Body of pancreas (tissue), 4 donors: ENCODE measurements at regions not wholly inside any gene's neighbourhood (a gene's known extent, or its start where the extent isn't known, plus 50 kb on each side); places are given as distances from the start of the nearest gene placed in this dataset.

Experiments
- ATAC-seq: fragments of 150-250 bp; one replicate; pipeline ENCODE4 v1.9.1; 2016
- DNase-seq, 4 donors: peaks; one replicate each; pipeline ENCODE4 v3.0.0-alpha.2; 2019
- H3K27ac ChIP-seq, 4 donors: fragments of 200-600 bp; sonication (generic); 1 replicate in 3 of 4; 2 replicates in 1 of 4; pipeline versions ENCODE4 v1.5.1 to v1.6.1; 2016 to 2019; ENCODE audit warnings: mild to moderate bottlenecking in 1 of 4, mixed read lengths in 1 of 4, moderate library complexity in 1 of 4
- H3K27me3 ChIP-seq, 2 donors: fragments of 200-600 bp; sonication (generic); one replicate each; pipeline ENCODE4 v1.6.0; 2016; ENCODE audit warnings: mild to moderate bottlenecking in 1 of 2
- H3K36me3 ChIP-seq, 2 donors: fragments of 200-600 bp; sonication (generic); replicated peaks in 1 of 2; 2 replicates each; pipeline ENCODE4 v1.5.1; 2016; ENCODE audit warnings: low read depth in 2 of 2; ENCODE audit not compliant: insufficient read depth in 1 of 2
- H3K4me1 ChIP-seq: fragments of 200-600 bp; sonication (generic); one replicate; pipeline ENCODE4 v1.6.0; 2016
- H3K4me3 ChIP-seq, 2 donors: fragments of 200-600 bp; sonication (generic); 1 replicate in 1 of 2; 2 replicates in 1 of 2; pipeline ENCODE4 v1.5.1; 2016 to 2019
- H3K9me3 ChIP-seq, 3 donors: fragments of 200-600 bp; sonication (generic); 1 replicate in 2 of 3; 2 replicates in 1 of 3; pipeline ENCODE4 v1.5.1; 2016
- POLR2A ChIP-seq, 3 donors: fragments of 450-650 bp; IDR thresholded peaks; one replicate each; pipeline ENCODE4 v1.6.1; 2016; ENCODE audit warnings: antibody characterized with exemption in 3 of 3, mild to moderate bottlenecking in 2 of 3
- WGBS, 2 donors: methylation state at CpG; one replicate each; pipeline ENCODE4 v1.1.5; 2017; 5-methylcytosine and 5-hydroxymethylcytosine counted together
- intact Hi-C: fragments of 100-400 bp; cut with DNase I; formaldehyde crosslinking; loops from one replicate; pipeline ENCODE4 v1.15.1; 2023
- TF ChIP-seq, protein P1 (sequence below), 7 experiments: fragments of 450-650 bp in 4 of 7; fragments of 200-600 bp in 3 of 7; sonication (generic) in 3 of 7; IDR thresholded peaks; one replicate each; pipeline ENCODE4 v1.5.1; 2016 to 2019; ENCODE audit warnings: antibody characterized with exemption in 7 of 7

DNA sequence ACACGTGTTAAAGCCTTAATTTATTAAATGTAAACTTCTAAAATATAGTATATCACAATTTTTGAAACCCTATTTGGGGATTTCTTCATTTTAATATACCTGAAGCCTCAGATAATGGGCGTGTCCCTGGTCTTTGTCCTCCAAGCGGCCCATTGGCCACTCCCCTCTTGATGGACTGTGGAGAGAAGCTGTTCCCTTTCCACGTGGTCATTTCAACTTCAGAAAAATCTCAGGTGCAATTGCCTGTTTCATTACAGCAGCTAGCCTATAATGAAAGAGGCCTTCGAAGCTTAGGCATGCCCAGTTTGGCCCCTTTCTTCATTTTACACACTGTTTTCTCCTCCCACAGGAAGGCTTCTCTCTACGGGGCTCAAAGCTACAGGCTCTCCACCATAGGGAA, 131.4 kb upstream of the ARHGAP5 start:
- H3K4me3 ChIP-seq: no peak overlapping the region
- no peak overlapping the region for H3K27ac ChIP-seq
- H3K27me3 ChIP-seq: no peaks in the 10 kb centered on the region
- ATAC-seq (no peak), DNase-seq (no peak)
- intact Hi-C loops: no loop called here
- WGBS, 2 donors: 67 to 73% methylated on average over 6 of the region's 6 CpGs
- no peaks in the 10 kb centered on the region for H3K9me3 ChIP-seq
- H3K4me1 ChIP-seq: no peaks in the 10 kb centered on the region
- TF ChIP-seq, protein P1, sequence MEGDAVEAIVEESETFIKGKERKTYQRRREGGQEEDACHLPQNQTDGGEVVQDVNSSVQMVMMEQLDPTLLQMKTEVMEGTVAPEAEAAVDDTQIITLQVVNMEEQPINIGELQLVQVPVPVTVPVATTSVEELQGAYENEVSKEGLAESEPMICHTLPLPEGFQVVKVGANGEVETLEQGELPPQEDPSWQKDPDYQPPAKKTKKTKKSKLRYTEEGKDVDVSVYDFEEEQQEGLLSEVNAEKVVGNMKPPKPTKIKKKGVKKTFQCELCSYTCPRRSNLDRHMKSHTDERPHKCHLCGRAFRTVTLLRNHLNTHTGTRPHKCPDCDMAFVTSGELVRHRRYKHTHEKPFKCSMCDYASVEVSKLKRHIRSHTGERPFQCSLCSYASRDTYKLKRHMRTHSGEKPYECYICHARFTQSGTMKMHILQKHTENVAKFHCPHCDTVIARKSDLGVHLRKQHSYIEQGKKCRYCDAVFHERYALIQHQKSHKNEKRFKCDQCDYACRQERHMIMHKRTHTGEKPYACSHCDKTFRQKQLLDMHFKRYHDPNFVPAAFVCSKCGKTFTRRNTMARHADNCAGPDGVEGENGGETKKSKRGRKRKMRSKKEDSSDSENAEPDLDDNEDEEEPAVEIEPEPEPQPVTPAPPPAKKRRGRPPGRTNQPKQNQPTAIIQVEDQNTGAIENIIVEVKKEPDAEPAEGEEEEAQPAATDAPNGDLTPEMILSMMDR (IDR thresholded peaks at IDR 0.05): no peak
- no peak for TF ChIP-seq POLR2A (IDR thresholded peaks at IDR 0.05)
- no peaks in the 10 kb centered on the region for H3K36me3 ChIP-seq

DNA sequence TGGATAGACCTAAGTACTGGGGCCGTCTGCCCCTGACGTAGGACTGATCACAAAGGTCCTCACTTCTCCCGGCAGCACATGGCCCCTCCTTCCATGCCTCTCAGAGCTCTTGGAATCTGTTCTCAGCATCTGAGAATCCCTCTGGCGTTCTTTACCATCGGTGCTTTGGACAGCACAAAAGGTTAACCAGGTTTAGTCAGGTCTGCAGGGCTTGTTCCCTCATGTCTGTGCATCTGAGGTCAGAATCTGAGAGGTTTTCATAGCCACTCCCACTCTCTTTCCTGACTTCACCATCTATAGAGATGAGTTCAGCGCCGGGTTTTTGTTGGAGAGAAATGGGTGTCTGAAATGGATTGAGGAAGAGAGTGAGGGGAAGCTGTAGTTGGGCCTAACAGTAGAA, 130.0 kb upstream of the ARHGAP5 start:
- intact Hi-C loops: no loop called here
- Histone ChIP-seq H3K4me3 (no peak overlapping the region), H3K27me3 (no peaks in the 10 kb centered on the region), H3K27ac (no peak overlapping the region), H3K9me3 (no peaks in the 10 kb centered on the region), H3K4me1 (no peaks in the 10 kb centered on the region), H3K36me3 (no peaks in the 10 kb centered on the region)
- 66 to 74% methylated on average over 7 of the region's 7 CpGs for WGBS, 2 donors
- DNase-seq (no peak), ATAC-seq (no peak)
- TF ChIP-seq, protein P1 (IDR thresholded peaks at IDR 0.05): no peak

DNA sequence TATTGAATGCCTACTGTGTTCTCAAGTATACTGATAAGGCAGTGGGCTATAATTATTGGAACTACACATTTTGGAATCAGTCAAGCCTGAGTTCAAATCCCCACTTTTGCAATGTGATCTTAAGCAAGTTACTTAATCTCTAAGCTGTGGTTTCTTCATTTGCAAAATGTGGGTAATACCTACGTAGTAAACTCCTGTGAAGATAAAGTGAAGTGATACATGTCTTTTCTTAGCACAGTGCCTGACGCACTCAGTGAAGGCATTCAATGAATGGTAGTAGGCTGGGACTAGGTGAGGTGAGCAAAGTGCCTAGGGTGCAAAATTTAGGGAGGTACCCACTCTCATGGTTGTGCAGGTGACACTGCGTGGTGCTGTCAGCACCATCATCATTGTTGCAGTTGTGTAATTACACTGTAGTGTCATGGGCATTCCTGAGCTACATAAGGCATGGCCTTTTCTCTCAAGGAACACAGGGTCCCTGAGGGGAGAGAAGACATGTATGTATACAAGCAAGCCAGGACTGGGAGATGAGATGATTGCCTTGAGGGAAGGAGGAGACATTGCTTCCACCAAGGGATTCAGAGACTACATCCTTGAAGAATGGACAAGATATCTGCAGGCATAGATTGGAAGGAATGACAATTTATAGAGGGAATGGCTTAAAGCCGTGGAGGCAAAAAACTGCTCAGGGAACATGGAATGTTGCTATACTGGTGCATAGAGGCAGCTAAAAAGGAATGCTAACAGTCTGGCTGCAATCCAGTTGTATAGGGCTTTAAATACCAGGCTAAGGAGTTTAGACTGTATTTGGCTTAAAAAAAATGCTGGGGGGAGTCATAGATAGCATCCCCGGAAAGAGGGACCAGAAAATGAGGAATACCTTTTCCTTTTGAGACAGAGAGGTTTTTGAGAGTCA, 129.2 kb upstream of the ARHGAP5 start:
- Histone ChIP-seq H3K9me3 (no peaks in the 10 kb centered on the region), H3K27me3 (no peaks in the 10 kb centered on the region), H3K36me3 (no peaks in the 10 kb centered on the region), H3K4me1 (no peaks in the 10 kb centered on the region), H3K4me3 (no peak overlapping the region), H3K27ac (no peak overlapping the region)
- DNase-seq (no peak), ATAC-seq (no peak)
- no peak for TF ChIP-seq POLR2A (IDR thresholded peaks at IDR 0.05)
- TF ChIP-seq, protein P1 (IDR thresholded peaks at IDR 0.05): no peak
- intact Hi-C loops: no loop called here
- WGBS, 2 donors: 63 to 66% methylated on average over 5 of the region's 5 CpGs

DNA sequence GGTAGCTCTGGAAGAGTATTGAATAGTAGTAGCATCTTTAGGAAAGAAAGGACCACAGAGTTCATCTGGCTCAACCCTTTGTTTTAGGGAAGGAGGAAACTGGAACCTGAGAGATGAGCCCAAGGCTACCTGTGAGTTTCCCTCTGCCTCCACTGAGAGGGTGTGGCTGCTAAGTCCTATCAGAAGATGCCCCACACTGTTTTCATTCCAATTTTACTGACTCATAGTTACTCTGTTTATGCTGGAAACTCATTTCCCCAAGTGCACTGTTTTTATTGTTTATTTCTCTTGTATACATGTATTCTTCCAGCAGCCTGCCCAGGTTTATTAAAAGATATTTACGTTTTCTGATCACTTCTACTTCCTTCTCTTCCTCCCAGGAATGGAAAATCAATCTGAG, 127.4 kb upstream of the ARHGAP5 start:
- DNase-seq: no peak

More for the DNA sequence above, 127.4 kb upstream of the ARHGAP5 start:
- intact Hi-C loops: no loop called here
- Histone ChIP-seq H3K27me3 (no peaks in the 10 kb centered on the region), H3K9me3 (no peaks in the 10 kb centered on the region), H3K36me3 (no peaks in the 10 kb centered on the region), H3K27ac (no peak overlapping the region), H3K4me1 (no peaks in the 10 kb centered on the region), H3K4me3 (no peak overlapping the region)
- no peak for ATAC-seq
- no peak for TF ChIP-seq POLR2A (IDR thresholded peaks at IDR 0.05)
- TF ChIP-seq, protein P1 (IDR thresholded peaks at IDR 0.05): no peak
- WGBS, 2 donors: 30 to 38% methylated on average over 1 of the region's 1 CpG
